ENCODE measurements at regions not wholly inside any gene's neighbourhood (a gene's known extent, or its start where the extent isn't known, plus 50 kb on each side); places are given as distances from the start of the nearest gene placed in this dataset.

- Histone ChIP-seq H3K4me3 (ENCODE audit: low read depth, low read length) (no peak overlapping the region), H3K27ac (ENCODE audit: extremely low read depth, low read depth, low read length) (no peak overlapping the region), H3K9me3 (ENCODE audit: control insufficient read depth, insufficient read depth, low read depth, low read length) (no peaks in the 10 kb centered on the region), H3K36me3 (ENCODE audit: control insufficient read depth in 2 of 2, insufficient read depth in 1 of 2, low read length in 2 of 2) (no peaks in the 10 kb centered on the region), H3K4me1 (ENCODE audit: control insufficient read depth, insufficient read depth, low read length) (peaks cover 2% of the 10 kb centered on the region; the same call in 1 of the 2 replicates)
- POLR2A ChIA-PET: no interaction called here
- TF ChIP-seq KLF10 (tag by site-specific recombination; IDR thresholded peaks at IDR 0.05): no peak
- CTCF ChIA-PET: no interaction called here
Measured at GRCh38 chr9:81822301-81822865, 105.8 kb upstream of the SPATA31D4 start.

GRCh38 chr9:81822967-81823366, 105.3 kb upstream of the SPATA31D4 start:
- POLR2A ChIA-PET: no interaction called here
- no peak overlapping the region for H3K4me3 ChIP-seq (ENCODE audit: low read depth, low read length)
- no peak overlapping the region for H3K27ac ChIP-seq (ENCODE audit: extremely low read depth, low read depth, low read length)
- H3K9me3 ChIP-seq (ENCODE audit: control insufficient read depth, insufficient read depth, low read depth, low read length): no peaks in the 10 kb centered on the region
- H3K4me1 ChIP-seq (ENCODE audit: control insufficient read depth, insufficient read depth, low read length): peaks cover 2% of the 10 kb centered on the region; the same call in 1 of the 2 replicates
- H3K36me3 ChIP-seq (ENCODE audit: control insufficient read depth in 2 of 2, insufficient read depth in 1 of 2, low read length in 2 of 2): no peaks in the 10 kb centered on the region
- CTCF ChIA-PET: no interaction called here
- no peak for TF ChIP-seq ZNF175 (tag by site-specific recombination; IDR thresholded peaks at IDR 0.05)
- TF ChIP-seq IKZF3 (tag by site-specific recombination; IDR thresholded peaks at IDR 0.05): no peak
- TF ChIP-seq ZNF221 (tag by site-specific recombination; IDR thresholded peaks at IDR 0.05; ENCODE audit: borderline replicate concordance): no peak
- no peak for TF ChIP-seq RBAK (tag by site-specific recombination; IDR thresholded peaks at IDR 0.05)
- no peak for TF ChIP-seq ZNF266 (tag by site-specific recombination; IDR thresholded peaks at IDR 0.05; ENCODE audit: low read depth)
- TF ChIP-seq SP7 (tag by site-specific recombination; IDR thresholded peaks at IDR 0.05): no peak
- no peak for TF ChIP-seq ZNF629 (tag by site-specific recombination; IDR thresholded peaks at IDR 0.05)
- no peak for TF ChIP-seq ZBTB7A (tag by site-specific recombination; IDR thresholded peaks at IDR 0.05; ENCODE audit: low read depth)
- no peak for TF ChIP-seq ZNF398 (tag by site-specific recombination; IDR thresholded peaks at IDR 0.05)
- no peak for TF ChIP-seq ZNF133 (tag by site-specific recombination; IDR thresholded peaks at IDR 0.05)
- TF ChIP-seq ZNF501 (tag by site-specific recombination; IDR thresholded peaks at IDR 0.05): no peak
- TF ChIP-seq TCF7L2 (IDR thresholded peaks at IDR 0.05; ENCODE audit: borderline replicate concordance, low read depth, low read length): no peak
- no peak for TF ChIP-seq ZNF157 (tag by site-specific recombination; IDR thresholded peaks at IDR 0.05)
- no peak for TF ChIP-seq ZNF473 (tag by site-specific recombination; IDR thresholded peaks at IDR 0.05)

- Histone ChIP-seq H3K4me3 (ENCODE audit: low read depth, low read length) (no peak overlapping the region), H3K4me1 (ENCODE audit: control insufficient read depth, insufficient read depth, low read length) (peaks cover 2% of the 10 kb centered on the region; the same call in 1 of the 2 replicates), H3K36me3 (ENCODE audit: control insufficient read depth in 2 of 2, insufficient read depth in 1 of 2, low read length in 2 of 2) (no peaks in the 10 kb centered on the region), H3K27ac (ENCODE audit: extremely low read depth, low read depth, low read length) (no peak overlapping the region), H3K9me3 (ENCODE audit: control insufficient read depth, insufficient read depth, low read depth, low read length) (no peaks in the 10 kb centered on the region)
- TF ChIP-seq ZNF18 (tag by site-specific recombination; IDR thresholded peaks at IDR 0.05) (peak; percentile 42; the same call in 1 of the 2 replicates), ZNF623 (tag by site-specific recombination; IDR thresholded peaks at IDR 0.05) (no peak), ZNF174 (tag by site-specific recombination; IDR thresholded peaks at IDR 0.05) (no peak), ZSCAN16 (tag by site-specific recombination; IDR thresholded peaks at IDR 0.05) (no peak), GLI4 (tag by site-specific recombination; IDR thresholded peaks at IDR 0.05) (no peak)
- CTCF ChIA-PET: interaction anchor here (0.6 kb wide), 1 partner anchor 581 kb away, joined by 6 read pairs; no protein-coding TSS in a partner anchor
- POLR2A ChIA-PET: interaction anchor here (0.7 kb wide), 2 partner anchors 33 to 178 kb away, joined by 3 to 5 read pairs; no protein-coding TSS in a partner anchor
Measured at GRCh38 chr9:81823672-81824554, 104.3 kb upstream of the SPATA31D4 start.

Data from HEK293 (cell line).